ENCODE measurements at regions not wholly inside any gene's neighbourhood (a gene's known extent, or its start where the extent isn't known, plus 50 kb on each side); places are given as distances from the start of the nearest gene placed in this dataset.
"Not testable (repeated sequence)": the region's sequence is repeated elsewhere in the genome, so short reads cannot be mapped to it uniquely, and the experiment has no call there.

GRCh38 chr4:117135634-117136354 lies 50.4 kb upstream of the TRAM1L1 start:
- no peak overlapping the region for H3K4me3 ChIP-seq (ENCODE audit: low read depth, poor library complexity, severe bottlenecking)
- no peak for DNase-seq (ENCODE audit: low spot score in 2 of 2)
- intact Hi-C loops (cut with DNase I; ENCODE audit: low total_unique reads) = no loop called here
- TF ChIP-seq, protein P1, sequence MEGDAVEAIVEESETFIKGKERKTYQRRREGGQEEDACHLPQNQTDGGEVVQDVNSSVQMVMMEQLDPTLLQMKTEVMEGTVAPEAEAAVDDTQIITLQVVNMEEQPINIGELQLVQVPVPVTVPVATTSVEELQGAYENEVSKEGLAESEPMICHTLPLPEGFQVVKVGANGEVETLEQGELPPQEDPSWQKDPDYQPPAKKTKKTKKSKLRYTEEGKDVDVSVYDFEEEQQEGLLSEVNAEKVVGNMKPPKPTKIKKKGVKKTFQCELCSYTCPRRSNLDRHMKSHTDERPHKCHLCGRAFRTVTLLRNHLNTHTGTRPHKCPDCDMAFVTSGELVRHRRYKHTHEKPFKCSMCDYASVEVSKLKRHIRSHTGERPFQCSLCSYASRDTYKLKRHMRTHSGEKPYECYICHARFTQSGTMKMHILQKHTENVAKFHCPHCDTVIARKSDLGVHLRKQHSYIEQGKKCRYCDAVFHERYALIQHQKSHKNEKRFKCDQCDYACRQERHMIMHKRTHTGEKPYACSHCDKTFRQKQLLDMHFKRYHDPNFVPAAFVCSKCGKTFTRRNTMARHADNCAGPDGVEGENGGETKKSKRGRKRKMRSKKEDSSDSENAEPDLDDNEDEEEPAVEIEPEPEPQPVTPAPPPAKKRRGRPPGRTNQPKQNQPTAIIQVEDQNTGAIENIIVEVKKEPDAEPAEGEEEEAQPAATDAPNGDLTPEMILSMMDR (IDR thresholded peaks at IDR 0.05) = no peak
- TF ChIP-seq POLR2A (IDR thresholded peaks at IDR 0.05) = no peak

DNA sequence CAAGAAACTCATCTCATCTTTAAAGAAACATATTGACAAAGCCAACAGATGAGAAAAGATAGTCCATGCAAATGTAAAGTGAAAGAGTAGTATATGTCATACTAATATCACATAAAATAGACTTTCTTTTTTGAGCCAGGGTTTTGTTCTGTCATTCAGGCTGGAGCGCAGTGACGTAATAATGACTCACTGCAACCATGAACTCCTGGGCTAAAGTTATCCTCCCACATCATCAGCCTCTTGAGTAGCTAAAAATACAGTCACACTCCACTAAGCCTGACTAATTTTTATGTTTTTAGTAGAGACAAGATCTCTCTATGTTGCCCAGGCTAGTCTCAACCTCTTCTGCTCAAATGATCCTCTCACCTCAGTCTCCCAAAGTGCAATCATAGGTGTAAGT lies 51.8 kb upstream of the TRAM1L1 start:
- 74 to 85% methylated on average over 2 of the region's 2 CpGs for WGBS, 2 donors
- DNase-seq (ENCODE audit: low spot score in 2 of 2) = no peak
- no peak overlapping the region for H3K4me3 ChIP-seq (ENCODE audit: low read depth, poor library complexity, severe bottlenecking)
- TF ChIP-seq POLR2A (IDR thresholded peaks at IDR 0.05) = no peak
- TF ChIP-seq, protein P1 (IDR thresholded peaks at IDR 0.05) = no peak
- intact Hi-C loops (cut with DNase I; ENCODE audit: low total_unique reads) = no loop called here

DNA sequence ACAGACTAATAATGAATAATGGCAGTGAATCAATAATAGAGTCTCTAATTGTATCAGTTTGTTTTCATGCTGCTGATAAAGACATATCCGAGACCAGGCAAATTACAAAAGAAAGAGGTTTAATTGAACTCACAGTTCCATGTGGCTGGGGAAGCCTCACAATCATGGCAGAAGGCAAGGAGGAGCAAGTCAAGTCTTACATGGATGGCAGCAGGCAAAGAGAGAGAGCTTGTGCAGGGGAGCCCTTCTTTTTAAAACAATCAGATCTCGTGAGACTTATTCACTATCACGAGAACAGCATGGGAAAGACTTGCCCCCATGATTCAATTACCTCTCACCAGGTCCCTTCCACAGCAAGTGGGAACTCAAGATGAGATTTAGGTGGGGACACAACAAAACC lies 53.4 kb upstream of the TRAM1L1 start:
- DNase-seq (ENCODE audit: low spot score in 2 of 2); intact Hi-C loops (cut with DNase I; ENCODE audit: low total_unique reads); H3K4me3 ChIP-seq (ENCODE audit: low read depth, poor library complexity, severe bottlenecking): not testable (repeated sequence)
- 90% methylated on average over 3 of the region's 3 CpGs for WGBS, 2 donors

DNA sequence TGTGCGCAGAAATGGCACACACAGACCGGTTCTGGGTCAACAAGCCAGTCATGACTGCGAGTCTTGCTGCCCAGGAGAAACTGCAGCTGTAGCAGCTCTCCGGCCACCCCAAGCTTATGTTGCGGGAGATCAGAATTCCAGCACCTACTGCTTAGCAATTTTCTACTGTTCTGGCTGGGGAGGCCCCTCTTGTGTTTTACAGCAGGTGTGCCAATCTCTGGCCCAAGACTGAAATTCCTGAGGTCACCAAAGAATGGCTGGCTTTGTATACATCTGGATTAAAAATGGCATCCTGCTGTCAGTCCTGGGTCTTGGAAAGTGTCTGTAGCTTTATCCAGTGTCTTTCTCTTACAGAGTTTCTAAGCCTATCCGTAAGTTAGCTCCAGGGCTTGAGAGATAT lies 68.9 kb upstream of the TRAM1L1 start:
- intact Hi-C loops (cut with DNase I; ENCODE audit: low total_unique reads) = no loop called here
- H3K4me3 ChIP-seq (ENCODE audit: low read depth, poor library complexity, severe bottlenecking) = no peak overlapping the region
- TF ChIP-seq POLR2A (IDR thresholded peaks at IDR 0.05) = no peak
- TF ChIP-seq, protein P1 (IDR thresholded peaks at IDR 0.05) = no peak
- 84 to 89% methylated on average over 6 of the region's 6 CpGs for WGBS, 2 donors
- no peak for DNase-seq (ENCODE audit: low spot score in 2 of 2)

DNA sequence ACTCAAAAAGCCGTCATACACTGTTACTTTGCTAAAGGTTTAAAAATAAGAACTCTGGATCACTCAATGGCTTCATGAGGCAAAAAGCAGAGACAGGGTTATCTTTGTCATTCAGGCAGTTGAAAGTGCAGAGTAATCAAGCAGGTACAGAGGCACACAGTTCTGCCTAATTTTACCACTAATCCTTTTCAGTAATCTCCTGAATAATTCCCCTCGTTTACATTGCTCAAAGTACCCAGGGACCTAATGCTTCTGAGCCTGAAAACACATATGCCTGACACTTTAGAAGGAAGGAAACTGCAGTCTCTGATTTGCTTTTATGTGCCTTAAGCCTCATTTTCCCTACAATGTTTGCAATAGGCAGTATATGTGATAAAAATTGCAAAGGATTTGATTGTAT lies 71.4 kb upstream of the TRAM1L1 start:
- intact Hi-C loops (cut with DNase I; ENCODE audit: low total_unique reads) = no loop called here
- no peak overlapping the region for H3K4me3 ChIP-seq (ENCODE audit: low read depth, poor library complexity, severe bottlenecking)
- DNase-seq (ENCODE audit: low spot score in 2 of 2) = no peak
- TF ChIP-seq, protein P1 (IDR thresholded peaks at IDR 0.05) = no peak
- no peak for TF ChIP-seq POLR2A (IDR thresholded peaks at IDR 0.05)
- WGBS, 2 donors = 42 to 43% methylated on average over 2 of the region's 2 CpGs

DNA sequence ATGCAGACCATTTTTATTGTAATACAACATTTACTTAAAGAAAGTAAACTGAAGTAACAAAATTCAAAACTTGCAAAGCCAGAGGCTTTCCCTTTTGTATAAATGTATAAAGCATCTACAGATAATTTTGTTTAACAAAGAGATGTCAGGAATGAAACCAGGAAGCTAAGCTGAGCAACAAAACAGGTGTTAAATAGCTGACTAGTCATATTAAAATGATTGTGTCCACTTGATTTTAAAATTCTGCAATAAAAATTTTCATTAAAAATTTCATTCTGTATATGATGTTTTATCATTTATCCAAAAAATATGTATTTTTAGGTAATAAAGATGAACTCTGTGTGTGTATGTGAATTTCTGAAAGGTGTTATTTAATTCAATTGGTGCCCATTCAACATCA lies 72.0 kb upstream of the TRAM1L1 start:
- intact Hi-C loops (cut with DNase I; ENCODE audit: low total_unique reads) = no loop called here
- TF ChIP-seq, protein P1 (IDR thresholded peaks at IDR 0.05) = no peak
- TF ChIP-seq POLR2A (IDR thresholded peaks at IDR 0.05) = no peak

More for the DNA sequence above, 72.0 kb upstream of the TRAM1L1 start:
- DNase-seq (ENCODE audit: low spot score in 2 of 2) = no peak
- H3K4me3 ChIP-seq (ENCODE audit: low read depth, poor library complexity, severe bottlenecking) = no peak overlapping the region

All from lower leg skin (tissue), 4 donors.